NCI-H187 (cell line): ENCODE measurements at regions not wholly inside any gene's neighbourhood (a gene's known extent, or its start where the extent isn't known, plus 50 kb on each side); places are given as distances from the start of the nearest gene placed in this dataset.
"Not testable (repeated sequence)": the region's sequence is repeated elsewhere in the genome, so short reads cannot be mapped to it uniquely, and the experiment has no call there.

ENCODE experiments used
- DNase-seq, 2 experiments: peaks; one replicate each; lab custom pipeline; 2025; lab: John Stamatoyannopoulos, UW

- no peak for DNase-seq
These were observed 97.0 kb upstream of the MAN1A1 start for GRCh38 chr6:119446609-119447008.

- DNase-seq: no peak
These were observed 96.6 kb upstream of the MAN1A1 start for GRCh38 chr6:119446115-119446554.

- no peak for DNase-seq
These were observed 96.1 kb upstream of the MAN1A1 start for GRCh38 chr6:119445666-119446065.

GRCh38 chr6:119444642-119445557, 95.3 kb upstream of the MAN1A1 start:
- DNase-seq: no peak

- no peak for DNase-seq
These were observed 94.6 kb upstream of the MAN1A1 start for GRCh38 chr6:119443993-119444641.

GRCh38 chr6:119442776-119443184, 93.2 kb upstream of the MAN1A1 start:
- no peak for DNase-seq

- DNase-seq: no peak
These were observed 91.4 kb upstream of the MAN1A1 start for GRCh38 chr6:119440953-119441352.

- DNase-seq: no peak
These were observed 87.0 kb upstream of the MAN1A1 start for GRCh38 chr6:119436583-119436982.

GRCh38 chr6:119431799-119432198, 82.2 kb upstream of the MAN1A1 start:
- no peak for DNase-seq

GRCh38 chr6:119430805-119431204, 81.2 kb upstream of the MAN1A1 start:
- DNase-seq: no peak

GRCh38 chr6:119428633-119429032, 79.1 kb upstream of the MAN1A1 start:
- no peak for DNase-seq

GRCh38 chr6:119426619-119427018, 77.1 kb upstream of the MAN1A1 start:
- no peak for DNase-seq

- DNase-seq: no peak
These were observed 74.4 kb upstream of the MAN1A1 start for GRCh38 chr6:119423996-119424395.

GRCh38 chr6:119418084-119418483, 68.5 kb upstream of the MAN1A1 start:
- not testable (repeated sequence) for DNase-seq

GRCh38 chr6:119407156-119407555, 57.6 kb upstream of the MAN1A1 start:
- no peak for DNase-seq

GRCh38 chr6:119405114-119405513, 55.6 kb upstream of the MAN1A1 start:
- not testable (repeated sequence) for DNase-seq
